ENCODE measurements at regions not wholly inside any gene's neighbourhood (a gene's known extent, or its start where the extent isn't known, plus 50 kb on each side); places are given as distances from the start of the nearest gene placed in this dataset.

- no peak for DNase-seq
Measured at GRCh38 chr2:146321175-146321574, 1523.7 kb upstream of the ACVR2A start.

- no peak for DNase-seq
Measured at GRCh38 chr2:146317959-146318358, 1526.9 kb upstream of the ACVR2A start.

- no peak for DNase-seq
Measured at GRCh38 chr2:146312899-146313298, 1531.9 kb upstream of the ACVR2A start.

- DNase-seq, result no peak
Measured at GRCh38 chr2:146305164-146305563, 1539.7 kb upstream of the ACVR2A start.

GRCh38 chr2:146301287-146301686 is 1543.5 kb upstream of the ACVR2A start:
- DNase-seq, result no peak

GRCh38 chr2:146295080-146295670 is 1549.7 kb upstream of the ACVR2A start:
- no peak for DNase-seq

- no peak for DNase-seq
Measured at GRCh38 chr2:146287281-146287680, 1557.5 kb upstream of the ACVR2A start.

- DNase-seq, result no peak
Measured at GRCh38 chr2:146278881-146279280, 1565.9 kb upstream of the ACVR2A start.

- DNase-seq, result no peak
Measured at GRCh38 chr2:146271131-146271831, 1573.5 kb upstream of the ACVR2A start.

- DNase-seq, result no peak
Measured at GRCh38 chr2:146270618-146271017, 1574.2 kb upstream of the ACVR2A start.

- DNase-seq, result no peak
Measured at GRCh38 chr2:146267093-146267492, 1577.7 kb upstream of the ACVR2A start.

- no peak for DNase-seq
Measured at GRCh38 chr2:146265656-146266055, 1579.2 kb upstream of the ACVR2A start.

GRCh38 chr2:146262606-146263005 is 1582.2 kb upstream of the ACVR2A start:
- DNase-seq, result no peak

GRCh38 chr2:146260551-146260950 is 1584.3 kb upstream of the ACVR2A start:
- no peak for DNase-seq

GRCh38 chr2:146259816-146260215 is 1585.0 kb upstream of the ACVR2A start:
- no peak for DNase-seq

- DNase-seq, result no peak
Measured at GRCh38 chr2:146258071-146258470, 1586.8 kb upstream of the ACVR2A start.

- DNase-seq, result no peak
Measured at GRCh38 chr2:146252119-146252518, 1592.7 kb upstream of the ACVR2A start.

GRCh38 chr2:146251328-146251727 is 1593.5 kb upstream of the ACVR2A start:
- no peak for DNase-seq

GRCh38 chr2:146246736-146247523 is 1597.9 kb upstream of the ACVR2A start:
- DNase-seq, result no peak

GRCh38 chr2:146246002-146246735 is 1598.7 kb upstream of the ACVR2A start:
- no peak for DNase-seq

- DNase-seq, result no peak
Measured at GRCh38 chr2:146244830-146245229, 1600.0 kb upstream of the ACVR2A start.

- DNase-seq, result no peak
Measured at GRCh38 chr2:146244131-146244530, 1600.7 kb upstream of the ACVR2A start.

- DNase-seq, result no peak
Measured at GRCh38 chr2:146241023-146241422, 1603.8 kb upstream of the ACVR2A start.
